Hematopoietic multipotent progenitor cell treated with erythropoietin and hydrocortisone succinate and interleukin-3 and kit ligand, for 15 days (in vitro differentiated cells): ENCODE measurements at regions not wholly inside any gene's neighbourhood (a gene's known extent, or its start where the extent isn't known, plus 50 kb on each side); places are given as distances from the start of the nearest gene placed in this dataset.

Experiments used
- DNase-seq: peaks from one replicate; pipeline ENCODE4 v3.0.0-alpha.2; 2015; ENCODE audit warnings: low spot score

DNA sequence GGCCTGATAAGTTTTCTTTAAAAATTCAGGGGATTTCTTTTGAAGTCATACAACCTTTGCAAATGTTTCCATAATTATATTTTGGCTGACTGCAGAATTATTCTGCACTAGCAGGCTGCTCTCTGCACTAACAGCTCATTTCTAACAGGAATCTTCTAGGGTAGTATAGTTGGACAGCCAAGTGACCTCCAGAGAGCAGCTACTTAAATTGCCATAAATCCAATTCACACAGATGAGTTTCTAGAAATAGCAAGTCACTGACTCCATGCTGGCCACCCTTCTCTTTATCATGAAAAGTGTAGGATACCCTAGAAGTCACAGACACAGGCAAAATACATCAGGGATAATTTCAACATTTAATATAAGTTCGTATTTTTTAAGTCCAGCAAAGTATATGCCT is 110.9 kb upstream of the TARS1 start:
- no peak for DNase-seq

DNA sequence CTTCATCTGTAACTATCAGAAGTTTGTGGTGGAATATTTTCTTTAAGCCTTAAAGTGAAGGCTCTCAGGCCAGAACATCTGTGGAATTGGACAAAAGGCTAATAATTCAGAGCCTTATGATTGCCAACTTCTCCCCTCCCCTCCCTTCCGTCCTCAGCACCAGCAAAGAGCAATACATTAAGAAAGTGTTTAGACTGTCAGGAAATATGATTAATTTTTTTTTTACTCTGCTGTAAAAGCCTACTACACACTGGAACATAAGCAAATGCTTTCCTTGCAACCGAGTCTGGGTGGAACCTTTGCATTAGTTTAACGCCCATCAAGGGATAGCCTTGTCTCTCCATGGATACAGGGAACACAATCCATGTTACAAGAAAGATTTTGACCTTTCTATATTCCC is 110.3 kb upstream of the TARS1 start:
- DNase-seq, result no peak

DNA sequence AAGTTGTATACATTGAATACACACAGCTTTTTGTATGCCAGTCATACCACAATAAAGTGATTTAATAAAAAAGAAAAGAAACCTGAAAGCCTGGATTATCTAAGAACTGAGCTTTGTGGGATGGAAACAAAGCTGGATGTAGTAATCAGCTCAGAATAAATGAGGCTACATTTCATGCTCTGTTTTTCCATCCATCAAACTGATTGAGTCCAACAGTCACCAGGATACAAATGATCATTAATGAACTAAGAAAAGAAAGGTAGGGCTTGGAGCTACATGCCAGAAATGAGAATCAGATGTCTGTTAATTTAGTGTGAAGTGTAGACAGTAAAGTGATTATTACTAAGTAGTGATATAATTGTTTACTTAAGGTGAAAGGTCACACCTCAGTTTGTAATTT is 109.8 kb upstream of the TARS1 start:
- DNase-seq, result no peak

DNA sequence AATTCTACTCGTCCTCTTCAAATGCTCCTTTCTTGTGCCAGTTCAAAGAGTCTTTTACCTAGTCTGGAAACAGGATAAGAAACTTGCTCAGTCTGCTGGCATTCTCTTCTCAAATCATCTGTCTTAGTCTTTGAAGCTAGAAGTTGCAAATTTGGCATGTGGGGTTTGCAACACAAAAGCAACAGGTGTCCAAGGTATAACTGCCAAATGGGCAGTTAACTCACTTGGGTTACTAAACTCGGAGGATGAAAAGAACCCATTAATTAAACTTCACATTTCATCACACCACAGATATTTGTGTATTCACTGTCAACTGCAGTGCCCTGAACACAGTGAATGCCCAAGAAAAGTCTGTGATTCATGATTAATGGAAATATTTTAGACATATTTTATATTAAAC is 108.0 kb upstream of the TARS1 start:
- DNase-seq, result no peak

DNA sequence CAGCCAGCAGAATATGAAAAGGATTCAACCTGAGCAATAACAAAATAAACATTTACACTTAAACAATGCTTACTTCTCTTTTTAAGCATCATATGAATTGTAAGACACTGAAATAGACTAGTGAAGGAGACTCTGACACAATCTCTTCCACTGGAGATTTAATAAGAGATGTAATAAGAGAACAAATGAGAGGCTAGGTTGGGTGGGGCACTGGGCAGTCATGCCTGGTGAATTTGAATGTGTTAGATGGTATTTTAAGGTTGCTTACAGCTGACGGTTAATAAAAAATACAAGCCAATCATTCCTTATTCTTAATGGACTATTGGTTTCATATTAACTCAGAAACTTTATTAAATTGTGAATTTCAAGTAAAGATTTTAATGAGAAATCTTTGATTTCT is 105.9 kb upstream of the TARS1 start:
- no peak for DNase-seq

DNA sequence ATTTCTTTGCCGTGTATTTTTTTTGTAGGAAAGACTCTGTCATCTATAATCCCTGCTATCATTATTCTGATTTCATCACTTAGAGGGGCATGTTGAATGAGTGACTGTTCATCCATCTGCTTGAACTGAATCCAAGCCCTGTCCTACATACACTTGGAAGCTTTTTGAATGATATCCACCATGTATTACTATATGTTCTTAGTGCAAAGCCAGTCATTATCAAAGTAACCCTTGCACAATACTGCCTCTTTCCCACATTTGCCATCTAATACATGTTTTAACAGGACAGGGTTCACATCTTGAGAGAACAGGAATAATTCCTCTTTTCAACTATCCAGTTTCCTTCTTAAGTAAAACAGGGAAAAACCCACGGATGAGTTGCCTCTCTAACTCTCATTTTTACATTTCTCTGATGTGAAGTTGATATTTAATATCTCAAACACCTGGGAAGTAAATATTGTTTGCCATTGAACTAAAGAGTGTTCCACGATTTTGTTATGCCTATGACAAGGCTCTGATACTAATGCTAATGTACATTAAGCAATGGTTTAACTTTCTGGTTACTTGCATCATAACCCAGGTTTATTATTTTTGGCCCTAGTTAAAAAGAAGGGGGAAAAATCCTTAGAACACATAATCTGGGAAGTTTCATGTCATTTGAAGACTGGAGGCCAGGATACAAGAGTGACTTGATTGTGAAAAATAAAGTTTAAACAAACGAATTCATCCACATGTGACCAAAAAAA is 103.7 kb upstream of the TARS1 start:
- no peak for DNase-seq

GRCh38 chr5:33337637-33337992 is 103.2 kb upstream of the TARS1 start:
- DNase-seq, result no peak

DNA sequence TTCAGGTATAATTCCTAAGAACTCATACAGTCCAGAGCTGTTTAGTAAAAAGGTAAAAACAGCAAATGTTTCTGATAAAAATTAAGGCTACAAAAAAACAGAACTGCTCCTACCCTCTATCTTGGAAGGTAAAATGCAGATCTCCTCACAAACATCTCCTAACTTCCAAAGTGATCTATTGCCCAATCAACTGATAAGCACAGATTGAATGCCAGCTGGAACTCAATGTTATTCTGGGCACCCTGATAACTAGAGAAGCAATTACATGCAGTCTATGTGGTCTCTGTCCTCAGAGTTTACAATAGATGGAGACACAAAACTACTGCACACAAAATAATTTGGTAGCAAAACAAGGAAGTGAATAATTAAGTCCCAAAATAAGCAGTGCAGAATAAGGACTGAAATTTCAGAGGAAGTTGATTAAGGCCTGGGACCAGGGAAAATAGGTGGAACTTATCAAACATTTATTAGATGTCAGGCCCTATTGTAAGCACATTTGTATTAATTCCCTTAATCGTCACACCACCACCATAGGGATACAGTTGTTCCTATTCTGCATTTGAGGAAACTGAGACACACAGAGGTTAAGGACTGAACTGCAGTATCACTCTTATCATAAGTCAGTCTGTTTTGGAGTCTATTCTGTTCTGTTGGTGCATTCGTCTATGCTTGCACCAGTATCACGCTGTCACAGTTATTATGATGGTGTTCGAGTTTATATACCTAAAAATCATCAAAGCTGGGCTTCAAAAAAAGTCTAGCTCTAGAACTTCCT is 102.2 kb upstream of the TARS1 start:
- no peak for DNase-seq

GRCh38 chr5:33339413-33339812 is 101.4 kb upstream of the TARS1 start:
- DNase-seq, result no peak

- no peak for DNase-seq
Observed at GRCh38 chr5:33340195-33340594, 100.6 kb upstream of the TARS1 start.

DNA sequence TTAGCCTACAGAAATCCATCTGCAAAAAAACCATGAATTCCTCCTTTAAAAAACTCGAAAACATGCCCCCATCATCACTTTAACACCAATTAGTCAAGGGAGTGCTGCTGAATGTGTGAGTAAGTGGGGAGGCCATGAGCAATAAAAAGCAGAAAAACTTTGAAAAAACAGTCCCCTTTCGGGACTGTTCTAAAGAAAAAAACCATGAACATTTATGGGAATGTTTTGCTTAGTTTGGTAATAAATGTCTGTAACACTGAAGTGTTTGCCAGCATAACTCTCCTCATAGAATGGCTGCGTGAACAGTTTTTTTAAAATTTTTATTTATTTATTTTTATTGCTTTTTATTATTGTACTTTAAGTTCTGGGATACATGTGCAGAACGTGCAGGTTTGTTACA is 99.4 kb upstream of the TARS1 start:
- DNase-seq, result no peak

- DNase-seq, result no peak
Observed at GRCh38 chr5:33343676-33344327, 97.0 kb upstream of the TARS1 start.

GRCh38 chr5:33346534-33346933 is 94.2 kb upstream of the TARS1 start:
- no peak for DNase-seq

GRCh38 chr5:33361781-33362180 is 79.0 kb upstream of the TARS1 start:
- no peak for DNase-seq

GRCh38 chr5:33362915-33363314 is 77.8 kb upstream of the TARS1 start:
- no peak for DNase-seq

- no peak for DNase-seq
Observed at GRCh38 chr5:33363537-33363936, 77.2 kb upstream of the TARS1 start.

DNA sequence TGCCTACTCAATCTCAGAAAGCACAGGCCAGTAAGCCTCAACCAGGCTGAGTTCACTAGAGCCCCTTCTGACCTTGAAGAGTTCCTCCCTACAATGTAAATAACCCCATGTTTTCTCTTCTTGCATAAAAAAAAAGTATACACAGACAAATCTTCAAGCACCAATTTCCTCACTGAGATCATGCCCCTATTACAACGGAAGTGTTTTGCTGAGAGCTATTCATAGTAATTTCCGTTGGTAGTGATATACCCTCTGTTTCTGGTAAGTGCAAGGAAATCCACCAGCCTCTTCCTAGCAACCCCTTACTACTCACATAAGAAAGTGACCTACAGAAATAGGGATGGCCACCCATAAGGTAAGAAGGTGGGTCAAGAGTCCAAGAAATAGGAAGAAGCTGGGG is 76.4 kb upstream of the TARS1 start:
- no peak for DNase-seq

DNA sequence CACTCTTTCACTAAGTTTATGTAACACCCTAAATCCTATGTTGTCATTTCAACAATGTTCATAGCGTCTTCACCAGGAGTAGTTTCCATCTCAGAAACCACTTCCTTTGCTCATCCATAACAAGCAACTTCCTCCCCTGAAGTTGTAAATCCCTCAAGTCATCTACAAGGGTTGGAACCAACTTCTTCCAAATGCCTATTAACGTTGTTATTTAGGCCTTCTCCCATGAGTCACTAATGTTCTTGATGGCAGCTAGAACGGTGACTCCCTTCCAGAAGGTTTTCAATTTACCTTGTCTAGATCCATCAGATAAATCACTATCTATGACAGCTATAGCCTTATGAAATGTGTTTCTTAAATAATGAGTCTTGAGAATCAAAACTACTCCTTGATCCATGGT is 73.3 kb upstream of the TARS1 start:
- DNase-seq, result no peak

GRCh38 chr5:33369485-33370465 is 71.0 kb upstream of the TARS1 start:
- no peak for DNase-seq

DNA sequence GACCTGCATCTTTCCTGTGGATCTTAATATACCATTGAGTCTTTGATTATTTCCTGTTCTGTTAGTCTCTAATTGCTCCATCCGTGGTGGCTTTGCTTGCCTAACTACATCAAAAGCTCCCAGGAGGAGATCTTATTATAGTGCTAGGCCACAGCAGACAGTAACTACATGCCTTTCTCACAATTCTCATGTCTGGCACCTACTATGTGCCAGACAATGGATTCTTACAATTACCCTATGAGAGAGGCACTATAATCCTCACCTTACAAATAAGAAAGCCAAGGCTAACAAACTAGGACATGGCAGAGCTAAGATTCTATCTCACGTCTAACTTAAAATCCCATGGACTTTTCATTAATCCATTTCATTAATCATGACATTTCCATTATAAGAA is 70.3 kb upstream of the TARS1 start:
- no peak for DNase-seq

DNA sequence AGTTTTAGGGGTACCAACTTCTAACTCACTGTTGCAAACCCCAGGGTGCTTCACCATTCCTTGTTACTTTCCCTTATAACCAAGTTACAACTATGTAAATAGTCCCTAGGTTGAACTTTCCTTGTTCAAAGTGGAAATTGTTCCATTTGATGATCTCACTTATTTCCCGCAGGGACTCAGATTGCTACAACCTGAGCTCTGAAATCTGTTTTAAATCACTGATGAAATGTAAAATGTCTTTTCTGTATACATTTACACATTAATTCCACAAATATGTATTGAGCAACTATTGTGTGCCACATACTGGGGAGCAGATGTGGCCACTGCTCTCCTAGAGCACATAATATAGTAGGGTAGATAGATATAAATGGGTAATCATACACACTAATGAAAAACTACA is 69.1 kb upstream of the TARS1 start:
- DNase-seq, result no peak
